ENCODE measurements at regions not wholly inside any gene's neighbourhood (a gene's known extent, or its start where the extent isn't known, plus 50 kb on each side); places are given as distances from the start of the nearest gene placed in this dataset.
A peak's percentile ranks its signal among the peaks of the same experiment; 100 is the strongest.

GRCh38 chr6:167679122-167679736, 147.5 kb upstream of the AFDN start:
- H3K4me3 ChIP-seq (ENCODE audit: low read length in 3 of 3), result peak overlapping the region; percentile 11 to 63 (median 32)
- no peak overlapping the region for H3K27ac ChIP-seq (ENCODE audit: low read depth, low read length)
- peaks cover 19 to 50% (median 38%) of the 10 kb centered on the region in 3 donors for H3K4me1 ChIP-seq (ENCODE audit: control insufficient read depth in 3 of 3, insufficient read depth in 3 of 3, low read length in 3 of 3)
- H3K27me3 ChIP-seq (ENCODE audit: control insufficient read depth in 3 of 3, insufficient read depth in 3 of 3, low read length in 3 of 3), result peaks cover 0 to 9% (median 5%) of the 10 kb centered on the region in 3 donors
- no peaks in the 10 kb centered on the region for H3K9me3 ChIP-seq (ENCODE audit: control insufficient read depth in 3 of 3, low read length in 3 of 3)
- no peaks in the 10 kb centered on the region for H3K36me3 ChIP-seq (ENCODE audit: control insufficient read depth in 3 of 3, insufficient read depth in 3 of 3, low read length in 3 of 3)
- H3K9ac ChIP-seq (ENCODE audit: low read depth in 1 of 3, low read length in 3 of 3), result peak overlapping the region in 1 of 3 donors; percentile 74

- H3K27me3 ChIP-seq (ENCODE audit: control insufficient read depth in 3 of 3, insufficient read depth in 3 of 3, low read length in 3 of 3), result peaks cover 0 to 9% (median 5%) of the 10 kb centered on the region in 3 donors
- H3K4me3 ChIP-seq (ENCODE audit: low read length in 3 of 3), result no peak overlapping the region
- peaks cover 19 to 50% (median 40%) of the 10 kb centered on the region in 3 donors for H3K4me1 ChIP-seq (ENCODE audit: control insufficient read depth in 3 of 3, insufficient read depth in 3 of 3, low read length in 3 of 3)
- H3K36me3 ChIP-seq (ENCODE audit: control insufficient read depth in 3 of 3, insufficient read depth in 3 of 3, low read length in 3 of 3), result no peaks in the 10 kb centered on the region
- no peak overlapping the region for H3K27ac ChIP-seq (ENCODE audit: low read depth, low read length)
- H3K9me3 ChIP-seq (ENCODE audit: control insufficient read depth in 3 of 3, low read length in 3 of 3), result no peaks in the 10 kb centered on the region
- no peak overlapping the region for H3K9ac ChIP-seq (ENCODE audit: low read depth in 1 of 3, low read length in 3 of 3)
Observed at GRCh38 chr6:167679790-167680604, 146.7 kb upstream of the AFDN start.

GRCh38 chr6:167680605-167681149, 146.0 kb upstream of the AFDN start:
- H3K9me3 ChIP-seq (ENCODE audit: control insufficient read depth in 3 of 3, low read length in 3 of 3), result no peaks in the 10 kb centered on the region
- H3K27ac ChIP-seq (ENCODE audit: low read depth, low read length), result no peak overlapping the region
- H3K36me3 ChIP-seq (ENCODE audit: control insufficient read depth in 3 of 3, insufficient read depth in 3 of 3, low read length in 3 of 3), result no peaks in the 10 kb centered on the region
- peaks cover 17 to 50% (median 37%) of the 10 kb centered on the region in 3 donors for H3K4me1 ChIP-seq (ENCODE audit: control insufficient read depth in 3 of 3, insufficient read depth in 3 of 3, low read length in 3 of 3)
- H3K27me3 ChIP-seq (ENCODE audit: control insufficient read depth in 3 of 3, insufficient read depth in 3 of 3, low read length in 3 of 3), result peaks cover 0 to 9% (median 5%) of the 10 kb centered on the region in 3 donors
- H3K4me3 ChIP-seq (ENCODE audit: low read length in 3 of 3), result no peak overlapping the region
- no peak overlapping the region for H3K9ac ChIP-seq (ENCODE audit: low read depth in 1 of 3, low read length in 3 of 3)

DNA sequence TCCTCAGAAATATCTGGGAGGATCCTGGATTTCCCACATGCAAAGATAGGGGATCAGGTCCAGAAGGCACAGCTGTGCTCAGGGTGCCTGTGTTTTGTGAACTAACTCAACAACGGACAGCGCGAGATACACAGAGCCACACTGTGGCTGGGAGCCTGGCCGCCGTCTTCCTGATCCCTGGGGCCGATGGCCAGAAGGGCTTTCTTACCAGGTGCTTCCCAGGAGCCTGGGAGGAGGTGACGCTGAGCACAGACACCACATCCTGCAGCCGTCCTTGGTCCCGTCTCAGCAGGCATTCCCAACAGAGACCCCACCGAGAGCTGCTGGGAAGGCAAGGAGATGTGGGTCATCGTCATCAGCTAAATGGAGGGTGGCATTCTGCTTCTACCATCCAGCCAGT, 144.6 kb upstream of the AFDN start:
- H3K27ac ChIP-seq (ENCODE audit: low read depth, low read length), result peak overlapping the region; percentile 87
- peaks cover 16 to 42% (median 40%) of the 10 kb centered on the region in 3 donors for H3K4me1 ChIP-seq (ENCODE audit: control insufficient read depth in 3 of 3, insufficient read depth in 3 of 3, low read length in 3 of 3)

GRCh38 chr6:167682546-167683027, 144.1 kb upstream of the AFDN start:
- H3K36me3 ChIP-seq (ENCODE audit: control insufficient read depth in 3 of 3, insufficient read depth in 3 of 3, low read length in 3 of 3), result no peaks in the 10 kb centered on the region
- peak overlapping the region in 1 of 3 donors; percentile 78 for H3K9ac ChIP-seq (ENCODE audit: low read depth in 1 of 3, low read length in 3 of 3)
- H3K4me1 ChIP-seq (ENCODE audit: control insufficient read depth in 3 of 3, insufficient read depth in 3 of 3, low read length in 3 of 3), result peaks cover 16 to 43% (median 39%) of the 10 kb centered on the region in 3 donors
- no peak overlapping the region for H3K4me3 ChIP-seq (ENCODE audit: low read length in 3 of 3)
- H3K9me3 ChIP-seq (ENCODE audit: control insufficient read depth in 3 of 3, low read length in 3 of 3), result no peaks in the 10 kb centered on the region
- peak overlapping the region; percentile 87 for H3K27ac ChIP-seq (ENCODE audit: low read depth, low read length)
- H3K27me3 ChIP-seq (ENCODE audit: control insufficient read depth in 3 of 3, insufficient read depth in 3 of 3, low read length in 3 of 3), result peaks cover 0 to 9% (median 5%) of the 10 kb centered on the region in 3 donors

More for the DNA sequence above, 144.6 kb upstream of the AFDN start:
- peak overlapping the region in 1 of 3 donors; percentile 6 for H3K4me3 ChIP-seq (ENCODE audit: low read length in 3 of 3)
- H3K27me3 ChIP-seq (ENCODE audit: control insufficient read depth in 3 of 3, insufficient read depth in 3 of 3, low read length in 3 of 3), result peaks cover 0 to 9% (median 5%) of the 10 kb centered on the region in 3 donors
- H3K9me3 ChIP-seq (ENCODE audit: control insufficient read depth in 3 of 3, low read length in 3 of 3), result no peaks in the 10 kb centered on the region
- no peak overlapping the region for H3K9ac ChIP-seq (ENCODE audit: low read depth in 1 of 3, low read length in 3 of 3)
- H3K36me3 ChIP-seq (ENCODE audit: control insufficient read depth in 3 of 3, insufficient read depth in 3 of 3, low read length in 3 of 3), result no peaks in the 10 kb centered on the region

- H3K27ac ChIP-seq (ENCODE audit: low read depth, low read length), result peak overlapping the region; percentile 87
- H3K4me3 ChIP-seq (ENCODE audit: low read length in 3 of 3), result peak overlapping the region in 2 of 3 donors; percentile 32 to 58
- no peaks in the 10 kb centered on the region for H3K9me3 ChIP-seq (ENCODE audit: control insufficient read depth in 3 of 3, low read length in 3 of 3)
- peaks cover 0 to 6% (median 3%) of the 10 kb centered on the region in 3 donors for H3K27me3 ChIP-seq (ENCODE audit: control insufficient read depth in 3 of 3, insufficient read depth in 3 of 3, low read length in 3 of 3)
- H3K9ac ChIP-seq (ENCODE audit: low read depth in 1 of 3, low read length in 3 of 3), result peak overlapping the region; percentile 35 to 78 (median 60)
- no peaks in the 10 kb centered on the region for H3K36me3 ChIP-seq (ENCODE audit: control insufficient read depth in 3 of 3, insufficient read depth in 3 of 3, low read length in 3 of 3)
- peaks cover 14 to 43% (median 37%) of the 10 kb centered on the region in 3 donors for H3K4me1 ChIP-seq (ENCODE audit: control insufficient read depth in 3 of 3, insufficient read depth in 3 of 3, low read length in 3 of 3)
Observed at GRCh38 chr6:167683028-167683862, 143.5 kb upstream of the AFDN start.

DNA sequence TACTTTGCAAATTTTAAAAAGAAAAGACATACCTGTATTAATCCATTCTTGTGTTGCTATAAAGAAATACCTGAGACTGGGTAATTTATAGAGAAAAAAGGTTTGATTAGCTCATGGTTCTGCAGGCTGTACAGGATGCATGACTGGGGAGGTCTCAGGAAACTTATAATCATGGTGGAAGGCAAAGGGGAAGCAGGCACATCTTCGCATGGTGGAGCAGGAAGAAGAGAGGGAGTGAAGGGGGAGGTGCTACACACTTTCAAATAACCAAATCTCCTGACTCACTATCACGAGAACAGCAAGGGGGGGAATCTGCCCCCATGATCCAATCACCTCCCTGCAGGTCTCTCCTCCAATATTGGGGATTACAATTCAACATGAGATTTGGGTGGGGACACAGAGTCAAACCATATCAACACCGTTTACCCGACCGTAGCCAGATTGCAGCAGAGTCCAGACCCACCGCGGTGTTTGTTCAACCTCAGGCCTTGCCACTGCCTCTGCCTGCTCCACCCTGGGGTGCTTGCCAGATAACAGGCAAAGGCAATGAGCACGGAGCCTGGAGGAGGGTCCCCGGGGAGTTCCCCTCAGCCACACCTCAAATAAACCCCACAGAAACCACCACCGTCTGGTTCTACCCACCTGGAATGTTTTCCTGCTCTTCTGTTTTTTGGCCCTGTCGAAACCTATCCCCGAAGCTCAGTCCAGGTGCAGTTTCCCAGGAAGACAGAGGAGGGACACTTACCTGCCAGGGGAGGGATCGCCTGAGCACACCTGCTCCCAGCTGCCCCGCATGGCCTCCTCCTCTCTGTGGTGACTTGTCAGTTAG, 142.2 kb upstream of the AFDN start:
- peaks cover 12 to 34% (median 29%) of the 10 kb centered on the region in 3 donors for H3K4me1 ChIP-seq (ENCODE audit: control insufficient read depth in 3 of 3, insufficient read depth in 3 of 3, low read length in 3 of 3)
- H3K36me3 ChIP-seq (ENCODE audit: control insufficient read depth in 3 of 3, insufficient read depth in 3 of 3, low read length in 3 of 3), result no peaks in the 10 kb centered on the region
- no peak overlapping the region for H3K4me3 ChIP-seq (ENCODE audit: low read length in 3 of 3)
- H3K27ac ChIP-seq (ENCODE audit: low read depth, low read length), result no peak overlapping the region
- H3K9ac ChIP-seq (ENCODE audit: low read depth in 1 of 3, low read length in 3 of 3), result no peak overlapping the region
- H3K27me3 ChIP-seq (ENCODE audit: control insufficient read depth in 3 of 3, insufficient read depth in 3 of 3, low read length in 3 of 3), result peaks cover 1 to 7% (median 3%) of the 10 kb centered on the region in 3 donors
- no peaks in the 10 kb centered on the region for H3K9me3 ChIP-seq (ENCODE audit: control insufficient read depth in 3 of 3, low read length in 3 of 3)

GRCh38 chr6:167685654-167686053, 141.1 kb upstream of the AFDN start:
- peaks cover 12 to 34% (median 32%) of the 10 kb centered on the region in 3 donors for H3K4me1 ChIP-seq (ENCODE audit: control insufficient read depth in 3 of 3, insufficient read depth in 3 of 3, low read length in 3 of 3)
- no peak overlapping the region for H3K4me3 ChIP-seq (ENCODE audit: low read length in 3 of 3)
- no peaks in the 10 kb centered on the region for H3K36me3 ChIP-seq (ENCODE audit: control insufficient read depth in 3 of 3, insufficient read depth in 3 of 3, low read length in 3 of 3)
- no peak overlapping the region for H3K27ac ChIP-seq (ENCODE audit: low read depth, low read length)
- H3K9ac ChIP-seq (ENCODE audit: low read depth in 1 of 3, low read length in 3 of 3), result no peak overlapping the region
- no peaks in the 10 kb centered on the region for H3K9me3 ChIP-seq (ENCODE audit: control insufficient read depth in 3 of 3, low read length in 3 of 3)
- peaks cover 0 to 7% (median 3%) of the 10 kb centered on the region in 3 donors for H3K27me3 ChIP-seq (ENCODE audit: control insufficient read depth in 3 of 3, insufficient read depth in 3 of 3, low read length in 3 of 3)

Data from skeletal muscle tissue (tissue), 3 donors.